NCI-H2227 treated with DMSO at 0.1 percent for 48 hours (cell line): ENCODE measurements at regions not wholly inside any gene's neighbourhood (a gene's known extent, or its start where the extent isn't known, plus 50 kb on each side); places are given as distances from the start of the nearest gene placed in this dataset.
A peak's percentile ranks its signal among the peaks of the same experiment; 100 is the strongest.

Source experiments
- DNase-seq: peaks from one replicate; lab custom pipeline; 2025; lab: John Stamatoyannopoulos, UW

DNA sequence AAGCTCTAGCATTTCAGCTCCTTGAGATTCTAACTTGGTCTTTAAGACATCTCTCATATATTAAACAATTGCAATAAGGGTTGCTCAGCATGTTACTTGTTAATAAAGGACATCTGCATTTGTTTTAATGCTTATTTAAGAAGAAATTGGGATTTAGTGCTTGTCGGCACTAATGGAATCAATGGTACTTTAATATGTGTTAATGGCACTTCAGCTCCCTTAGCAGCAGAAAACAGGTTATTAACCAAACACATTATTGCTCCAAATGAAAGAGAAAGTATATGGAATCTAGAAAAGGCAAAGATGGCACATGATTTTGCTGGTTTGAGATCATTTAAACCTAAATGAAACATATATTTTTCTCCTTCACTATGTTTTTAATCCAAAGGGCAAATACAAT is 137.3 kb upstream of the GOLIM4 start:
- DNase-seq, result no peak

DNA sequence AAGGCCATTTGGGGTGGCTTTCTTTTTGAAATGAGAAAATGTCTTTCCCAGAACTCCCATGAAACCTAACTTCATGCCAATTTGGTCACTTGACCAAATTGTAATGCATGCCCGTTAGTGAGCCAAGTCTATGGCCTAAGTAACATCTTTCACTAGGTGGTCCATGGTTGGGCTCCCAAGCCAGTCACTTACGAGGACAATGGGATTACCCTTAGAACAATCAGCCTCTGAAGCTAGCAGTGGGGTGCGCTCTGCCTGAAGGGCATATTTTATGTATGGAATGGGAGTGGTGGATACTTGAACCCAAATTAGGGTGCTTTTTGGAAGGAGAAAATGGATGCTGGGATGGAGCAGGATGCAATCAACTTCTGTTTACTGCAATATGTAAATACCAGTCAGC is 127.4 kb upstream of the GOLIM4 start:
- no peak for DNase-seq

DNA sequence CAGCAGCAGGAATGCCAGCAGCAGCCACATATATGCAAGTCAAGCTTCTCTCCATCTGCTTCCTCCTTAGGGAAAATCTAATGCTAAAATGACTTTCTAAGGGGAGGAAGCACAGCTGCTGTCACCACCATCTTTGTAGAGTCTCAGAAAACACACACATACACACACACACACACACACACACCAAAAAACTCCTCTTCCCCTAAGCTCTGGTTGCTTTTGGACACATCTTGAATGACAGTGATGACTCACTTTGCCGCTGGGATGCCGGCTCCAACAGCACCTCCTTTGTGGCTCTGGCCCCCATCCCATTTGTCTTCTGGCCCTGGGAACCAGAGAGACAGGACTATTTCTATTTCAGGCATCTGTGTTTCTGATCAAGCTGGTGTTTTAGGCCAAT is 124.8 kb upstream of the GOLIM4 start:
- DNase-seq, result no peak

DNA sequence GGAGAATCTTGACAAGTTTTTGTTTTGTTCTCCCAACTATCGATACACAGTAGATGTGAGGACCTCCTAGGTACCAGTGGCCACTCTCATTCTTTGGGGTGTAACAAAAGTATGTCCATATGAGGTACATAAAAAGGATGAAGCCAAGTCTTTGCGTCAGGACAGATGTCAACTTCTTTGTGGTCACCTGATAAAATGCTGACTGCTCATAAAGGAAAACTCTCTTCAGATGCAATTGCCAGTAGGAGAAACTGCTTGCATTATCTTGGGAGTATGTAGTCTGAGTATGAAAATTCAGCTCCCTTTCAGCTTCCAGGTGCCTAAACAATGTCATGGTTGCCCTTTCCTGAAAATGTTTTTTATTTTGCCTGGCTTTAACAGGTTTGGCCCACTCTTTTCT is 123.8 kb upstream of the GOLIM4 start:
- DNase-seq, result no peak

DNA sequence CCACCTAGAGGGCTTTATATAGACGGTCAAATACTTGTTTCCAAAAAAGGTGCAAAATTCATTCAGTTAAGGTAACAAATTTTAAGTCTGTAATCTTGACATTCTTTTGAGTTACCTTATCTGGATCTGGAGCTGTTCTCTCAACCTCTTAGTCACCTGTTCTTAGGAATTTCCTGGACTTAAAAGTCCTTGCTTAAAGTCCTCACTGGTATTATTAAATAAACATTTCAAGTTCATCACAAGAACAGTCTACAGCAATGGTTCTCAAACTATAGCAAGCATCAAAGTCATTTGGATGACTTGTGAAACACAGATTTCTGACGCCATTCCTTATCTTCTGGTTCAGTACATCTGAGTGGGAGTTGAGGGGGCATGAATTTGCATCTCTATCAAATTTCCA is 122.9 kb upstream of the GOLIM4 start:
- DNase-seq, result no peak

DNA sequence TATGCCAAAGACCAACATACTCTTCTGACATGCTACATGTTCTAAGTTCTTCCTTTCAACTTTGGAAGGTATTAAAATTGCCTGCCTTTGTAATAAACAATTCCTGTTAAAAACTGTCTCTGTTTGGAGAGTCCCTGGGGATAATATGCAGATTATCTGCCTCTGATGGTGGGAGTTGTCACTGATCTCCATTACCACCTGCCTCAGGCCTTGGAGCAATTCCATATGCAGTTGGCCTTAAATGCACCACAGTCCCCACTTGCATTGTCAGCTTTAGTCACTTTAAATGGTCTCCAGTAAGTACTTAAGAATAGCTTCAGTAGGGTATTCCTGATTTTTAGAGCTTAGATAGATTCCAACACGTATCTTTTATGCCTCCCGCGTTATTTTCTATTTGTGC is 121.1 kb upstream of the GOLIM4 start:
- no peak for DNase-seq

DNA sequence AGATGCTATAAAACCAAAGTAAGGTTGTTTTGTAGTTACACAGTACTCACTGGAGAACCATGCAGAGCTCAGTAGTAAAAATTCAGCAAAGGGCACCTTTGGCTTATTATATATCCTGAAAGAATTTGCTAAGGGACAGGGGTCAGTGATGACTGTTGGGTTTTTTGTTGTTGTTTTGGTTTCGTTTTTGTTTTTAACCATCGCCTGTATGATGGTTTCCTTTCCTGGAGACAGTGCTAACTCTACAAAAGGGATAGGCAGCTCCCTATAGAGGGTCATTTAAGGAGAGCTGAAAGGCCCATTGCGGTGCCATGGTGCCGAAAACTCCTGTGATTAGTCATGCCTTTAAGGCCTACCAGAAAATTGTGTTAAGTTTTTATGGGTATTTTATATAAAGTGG is 118.2 kb upstream of the GOLIM4 start:
- DNase-seq, result no peak

DNA sequence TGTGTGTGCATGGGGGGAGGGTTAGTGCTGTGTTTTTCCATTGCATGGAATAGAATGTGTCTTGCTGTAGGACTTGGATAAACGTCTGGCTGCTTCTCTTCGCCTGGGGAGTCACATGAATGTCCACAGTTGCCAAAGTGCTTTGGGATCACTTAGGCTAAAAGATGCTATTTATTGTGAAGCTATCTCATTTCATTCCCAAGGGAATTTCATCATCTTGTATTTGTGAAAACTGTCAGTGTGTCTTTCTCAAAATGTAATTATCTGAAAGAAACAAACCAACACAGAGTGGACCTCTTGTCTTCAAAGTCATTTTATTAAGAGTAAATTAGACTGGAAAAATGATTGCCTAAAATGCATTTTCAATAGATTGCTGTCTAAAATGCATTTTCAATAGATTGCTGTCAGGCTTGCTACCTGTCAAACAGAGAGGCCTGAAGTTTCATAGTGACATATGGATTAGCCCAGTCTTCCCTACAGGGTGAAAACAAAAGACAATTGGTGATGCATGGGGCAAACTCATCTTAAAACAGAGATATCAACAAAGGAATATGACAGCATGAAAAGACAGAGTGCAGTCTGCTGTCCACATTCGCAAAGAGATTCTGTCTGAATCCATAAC is 117.1 kb upstream of the GOLIM4 start:
- DNase-seq, result peak; percentile 31

DNA sequence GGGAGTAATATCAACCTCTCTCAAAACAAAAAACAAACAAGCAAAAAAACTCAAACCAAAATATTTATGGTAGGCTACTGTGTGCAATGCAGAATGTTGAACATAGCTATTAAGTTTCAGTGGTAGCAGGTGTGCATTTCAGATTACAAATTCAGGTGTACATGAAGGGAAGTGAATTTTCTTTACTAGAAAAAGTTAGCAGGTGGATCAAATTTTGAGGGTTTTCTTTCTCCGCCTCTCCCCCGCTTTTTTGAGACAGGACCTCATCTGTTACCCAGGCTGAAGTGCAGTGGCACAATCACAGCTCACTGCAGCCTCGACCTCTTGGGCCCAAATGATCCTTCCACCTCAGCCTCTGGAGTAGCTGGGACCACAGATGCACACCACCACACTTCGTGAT is 109.7 kb upstream of the GOLIM4 start:
- no peak for DNase-seq

DNA sequence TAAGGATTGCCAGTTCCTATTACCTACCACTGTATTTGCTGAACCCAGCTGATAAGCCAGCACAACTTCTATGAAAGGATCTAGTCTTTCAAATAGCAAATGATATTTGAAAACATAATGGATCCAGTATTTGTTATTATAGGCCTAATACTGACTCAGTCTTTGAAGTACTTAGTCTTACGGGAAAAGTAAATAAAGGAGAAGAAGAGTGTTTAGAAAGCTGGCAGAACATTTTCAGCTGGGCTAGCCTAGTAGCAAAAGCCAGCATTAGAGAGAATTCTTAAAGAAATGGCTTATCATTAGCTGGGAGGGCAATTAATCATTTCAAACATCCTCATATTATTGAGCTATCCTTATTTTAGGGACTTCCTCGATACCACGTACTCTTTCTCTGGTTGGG is 101.4 kb upstream of the GOLIM4 start:
- no peak for DNase-seq

DNA sequence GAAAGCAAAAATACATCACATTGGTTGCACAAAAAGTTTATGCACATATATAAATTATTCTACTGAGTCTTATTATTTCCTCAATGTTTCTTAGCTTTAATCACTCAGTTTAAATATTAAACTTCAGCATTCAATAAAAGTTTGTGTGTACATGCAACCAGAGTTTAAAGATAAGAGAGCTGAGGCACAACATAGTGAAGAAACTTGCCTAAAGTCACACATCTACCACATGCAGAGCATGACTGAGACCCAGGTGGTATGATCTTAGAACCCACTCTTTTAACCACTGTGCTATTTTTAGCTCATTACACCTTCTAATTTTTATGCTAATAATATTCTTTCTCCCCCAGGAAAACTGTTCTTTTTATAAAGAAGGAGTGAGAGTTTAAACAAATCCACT is 96.1 kb upstream of the GOLIM4 start:
- no peak for DNase-seq

DNA sequence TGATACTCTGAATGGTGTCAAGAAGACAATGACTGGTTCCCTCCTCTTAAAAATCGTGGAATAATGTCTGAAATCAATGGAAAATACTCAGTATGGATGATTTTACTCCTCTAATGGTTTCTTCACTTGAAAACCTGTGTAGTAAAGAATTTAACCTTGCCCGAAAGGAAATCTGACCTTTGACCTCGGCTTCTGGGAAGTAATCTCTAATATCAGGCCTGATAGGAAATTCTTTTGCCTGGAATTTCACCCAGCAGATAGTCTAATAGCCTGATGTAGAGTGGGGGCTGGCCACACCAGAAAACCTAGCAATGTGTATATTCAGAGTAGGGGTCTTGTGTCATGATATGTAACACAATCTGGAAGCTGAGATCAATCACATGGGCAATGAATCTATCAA is 91.5 kb upstream of the GOLIM4 start:
- DNase-seq, result no peak

DNA sequence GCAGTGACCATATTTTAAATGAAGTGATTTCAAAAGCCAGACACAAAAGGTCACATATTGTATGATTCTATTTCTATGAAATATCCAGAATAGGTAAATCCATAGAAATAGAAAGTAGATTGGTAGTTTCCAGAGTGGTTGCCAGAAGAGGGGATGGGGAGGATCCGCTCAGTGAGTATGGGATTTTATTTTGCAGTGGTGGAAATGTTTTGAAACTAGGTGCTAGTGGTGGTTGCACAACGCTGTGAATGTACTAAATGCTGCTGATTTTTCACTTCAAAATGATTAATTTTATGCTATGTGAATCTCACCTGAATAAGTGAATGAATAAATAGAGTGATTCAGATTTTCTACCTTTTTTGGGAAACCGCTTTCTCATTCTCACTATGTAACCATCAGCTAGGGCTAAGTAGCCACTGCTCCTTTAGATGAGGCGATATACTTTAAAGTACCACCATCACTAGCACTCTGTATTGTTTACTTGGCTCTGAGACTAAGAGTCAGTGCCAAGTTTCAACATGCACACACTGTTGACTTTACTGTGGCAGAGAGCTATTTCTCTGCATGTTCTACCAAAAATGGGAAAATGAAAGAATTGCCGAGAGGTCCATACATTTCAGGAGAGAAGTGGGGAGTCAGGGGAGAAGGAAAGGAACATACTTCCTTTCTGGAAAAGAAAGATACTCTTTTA is 90.7 kb upstream of the GOLIM4 start:
- DNase-seq, result no peak

DNA sequence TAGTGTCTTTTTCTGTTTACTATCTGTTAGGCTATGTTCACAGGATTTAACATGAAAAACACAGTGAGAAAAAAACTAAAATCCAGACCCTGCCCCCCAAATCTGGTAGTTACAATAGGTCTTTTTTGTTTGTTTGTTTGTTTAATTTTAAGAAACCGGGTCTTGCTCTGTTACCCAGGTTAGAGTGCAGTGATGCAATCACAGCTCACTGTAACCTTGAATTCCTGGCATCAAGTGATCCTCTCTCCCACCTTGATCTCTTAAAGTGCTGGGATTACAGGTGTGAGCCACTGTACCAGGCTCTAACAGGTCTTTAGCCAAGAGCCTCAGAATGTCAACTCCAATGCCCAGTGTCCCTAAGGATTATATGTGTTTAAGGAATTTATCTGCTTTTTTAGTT is 88.0 kb upstream of the GOLIM4 start:
- no peak for DNase-seq

DNA sequence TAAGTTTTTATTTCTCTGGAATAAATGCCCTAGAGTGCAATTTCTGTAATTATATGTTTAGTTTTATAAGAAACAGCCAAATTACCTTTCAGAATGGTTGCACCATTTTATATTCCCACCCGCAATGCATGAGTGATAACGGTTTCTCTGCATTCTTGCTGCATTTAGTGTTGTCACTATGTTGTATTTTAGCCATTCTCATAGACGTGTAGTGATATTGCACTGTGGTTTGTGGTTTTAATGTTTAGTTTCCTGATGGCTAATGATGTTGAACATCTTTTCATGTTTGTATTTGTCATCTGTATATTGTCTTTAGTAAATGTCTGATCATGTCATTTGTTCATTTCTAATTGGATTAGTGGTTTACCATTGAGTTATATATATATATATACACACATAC is 73.0 kb upstream of the GOLIM4 start:
- no peak for DNase-seq

DNA sequence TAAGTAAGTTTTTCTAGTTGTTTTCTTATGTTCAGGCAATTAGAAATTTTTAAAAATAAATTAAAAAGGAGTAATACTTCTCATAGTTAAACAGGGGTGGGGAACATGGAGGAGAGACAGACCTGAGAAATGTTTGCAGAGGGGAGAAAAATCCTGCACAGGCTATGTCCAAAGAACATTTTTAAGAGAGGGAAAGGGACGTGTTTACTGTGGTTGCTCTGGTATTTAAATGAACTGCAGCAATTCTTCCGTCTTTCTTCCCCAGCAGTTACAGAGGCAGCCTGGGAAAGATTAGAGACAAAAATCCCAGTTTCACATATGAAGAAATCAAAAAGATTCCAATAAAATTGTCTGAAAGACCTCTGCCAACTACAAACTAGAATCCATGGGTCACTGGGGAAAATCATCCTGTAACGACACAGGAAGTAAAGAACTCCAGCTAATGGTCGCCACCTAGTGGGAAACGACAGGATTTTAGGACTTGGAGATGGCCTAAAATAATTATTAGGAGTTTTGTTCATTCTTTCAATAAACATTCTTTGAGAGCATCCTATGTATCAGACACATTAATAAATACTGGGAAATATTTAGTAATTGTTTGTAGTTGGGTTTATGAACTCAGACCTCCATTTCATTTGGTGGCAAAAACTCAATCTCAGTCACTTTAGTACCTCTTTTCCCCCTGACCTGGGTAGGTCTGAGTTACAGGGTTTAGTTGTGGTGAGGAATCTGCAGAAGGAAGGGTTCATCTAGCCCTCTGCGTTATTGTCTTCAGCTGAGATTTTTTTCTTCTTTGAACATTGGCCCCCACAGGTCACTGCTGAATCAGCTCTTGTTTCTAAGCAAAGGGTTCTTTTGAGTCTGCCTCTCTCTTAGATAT is 69.9 kb upstream of the GOLIM4 start:
- DNase-seq, result peak; percentile 52

DNA sequence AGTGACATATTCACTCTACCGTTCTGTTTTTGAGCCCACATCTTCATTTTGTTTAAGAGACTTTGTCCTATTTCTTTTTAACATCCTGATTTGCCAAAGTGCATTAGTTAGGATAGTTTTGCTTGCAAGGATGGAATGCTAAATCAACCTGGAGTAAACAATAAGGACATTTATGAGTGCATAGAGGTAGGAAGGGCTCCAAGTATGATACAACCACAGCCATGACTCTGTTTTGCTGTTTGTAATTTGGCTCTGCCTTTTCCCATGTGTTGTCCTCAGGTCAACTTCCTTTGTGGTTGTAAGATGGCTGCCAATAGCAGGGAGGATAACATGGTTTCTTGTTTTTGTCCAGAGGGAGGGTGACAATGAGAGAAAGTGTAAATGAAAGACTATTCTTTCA is 66.4 kb upstream of the GOLIM4 start:
- DNase-seq, result no peak

DNA sequence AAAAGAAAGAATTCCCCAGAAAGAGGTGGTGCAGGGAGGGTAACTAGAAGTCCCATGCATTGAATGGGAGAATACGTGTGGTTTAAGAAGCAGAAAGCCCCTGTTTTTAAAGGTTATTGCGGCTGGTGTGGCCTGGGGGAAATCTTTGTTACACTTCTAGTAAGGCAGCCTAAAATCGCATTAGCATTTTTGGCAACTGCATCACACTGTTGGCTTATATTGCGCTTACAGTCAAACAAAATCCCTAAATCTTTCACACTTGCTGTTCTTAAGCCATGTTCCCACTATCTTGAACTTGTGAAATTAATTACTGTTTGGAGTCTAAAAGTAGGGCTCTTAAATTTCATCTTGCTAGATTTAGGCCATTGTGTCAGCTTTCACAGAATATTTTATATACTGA is 66.0 kb upstream of the GOLIM4 start:
- no peak for DNase-seq

DNA sequence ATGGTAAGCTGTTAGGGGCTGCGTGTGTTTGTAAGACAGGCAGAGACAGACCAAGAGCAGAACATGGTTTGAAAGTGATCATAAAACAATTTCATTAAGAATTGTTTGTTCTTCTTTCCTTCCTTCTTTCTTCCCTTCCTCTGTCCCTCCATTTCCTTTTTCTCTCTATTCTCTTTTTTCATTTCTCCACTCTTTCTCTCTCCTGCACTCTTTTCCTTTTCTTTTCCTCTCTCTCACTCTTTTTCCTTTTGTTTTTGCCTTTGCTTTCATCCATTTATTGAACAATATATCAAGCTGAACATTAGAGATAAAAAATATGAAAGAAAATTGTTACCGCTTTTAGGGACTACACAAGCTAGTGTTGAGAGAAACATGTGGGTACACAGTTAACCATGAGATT is 62.2 kb upstream of the GOLIM4 start:
- DNase-seq, result no peak

DNA sequence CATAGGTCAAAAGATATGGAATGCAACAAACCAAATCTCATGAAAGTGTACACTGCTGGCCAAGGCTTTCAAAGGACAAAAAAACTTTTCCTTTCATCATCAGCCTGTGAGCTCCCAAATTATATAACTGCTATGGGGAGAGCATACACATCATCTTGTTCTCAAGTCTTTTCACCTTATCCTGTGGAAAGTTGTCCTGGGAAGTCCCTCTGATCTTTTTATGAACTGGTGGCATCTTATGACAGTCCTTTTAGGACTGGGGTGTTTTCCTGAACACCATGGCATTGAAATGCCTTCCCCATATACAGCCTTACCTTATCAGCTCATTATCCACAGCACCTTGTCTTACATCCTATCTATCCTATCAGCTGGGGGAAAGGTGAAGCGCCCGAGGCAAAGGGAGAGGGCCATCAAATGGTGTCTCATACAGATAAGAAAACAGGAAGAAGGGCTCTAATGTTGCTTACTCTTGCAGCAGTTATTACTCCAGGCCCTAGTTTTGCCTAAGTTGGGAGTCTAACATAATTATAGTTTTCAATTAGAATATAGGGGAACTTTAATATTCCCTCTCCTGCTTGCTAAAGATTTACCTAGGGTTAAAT is 61.5 kb upstream of the GOLIM4 start:
- DNase-seq, result no peak

DNA sequence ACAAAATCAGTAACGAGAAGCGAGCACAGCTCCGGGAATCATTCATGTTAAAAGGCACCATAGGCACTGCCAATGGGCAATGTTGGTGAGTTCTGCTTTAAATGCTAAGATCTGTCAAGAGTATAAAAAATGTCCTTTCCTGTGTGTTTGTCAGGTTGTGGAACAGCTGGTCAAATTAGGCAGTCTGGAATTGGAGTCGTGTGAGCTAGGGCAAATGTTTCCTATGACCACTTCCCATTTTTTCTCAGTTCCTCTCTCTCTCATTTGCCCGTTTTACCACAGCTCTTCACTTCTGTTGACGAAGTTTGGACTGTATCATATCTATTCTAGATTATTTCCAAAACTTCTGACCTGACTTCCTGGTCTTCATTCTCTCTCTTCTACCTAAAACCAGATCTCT is 60.8 kb upstream of the GOLIM4 start:
- no peak for DNase-seq

DNA sequence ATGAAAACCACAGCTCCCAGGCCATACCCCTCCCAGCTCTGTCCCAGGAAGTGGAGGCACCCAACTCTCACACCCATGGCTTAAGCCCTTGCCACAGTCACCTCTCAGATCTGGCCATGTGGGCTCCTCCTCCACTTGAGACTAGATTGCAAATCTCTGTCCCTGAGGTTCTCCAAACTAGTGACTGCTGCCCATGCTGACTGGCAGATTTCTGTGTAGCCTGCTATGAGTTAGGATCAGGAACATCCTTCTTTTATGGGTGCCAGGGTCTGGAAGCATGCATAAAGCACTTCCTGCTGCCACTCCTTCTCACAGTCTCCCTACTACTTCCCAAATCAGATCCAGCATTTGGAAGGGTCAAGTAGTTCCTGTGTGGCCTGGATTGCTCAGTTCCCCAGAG is 59.6 kb upstream of the GOLIM4 start:
- no peak for DNase-seq

DNA sequence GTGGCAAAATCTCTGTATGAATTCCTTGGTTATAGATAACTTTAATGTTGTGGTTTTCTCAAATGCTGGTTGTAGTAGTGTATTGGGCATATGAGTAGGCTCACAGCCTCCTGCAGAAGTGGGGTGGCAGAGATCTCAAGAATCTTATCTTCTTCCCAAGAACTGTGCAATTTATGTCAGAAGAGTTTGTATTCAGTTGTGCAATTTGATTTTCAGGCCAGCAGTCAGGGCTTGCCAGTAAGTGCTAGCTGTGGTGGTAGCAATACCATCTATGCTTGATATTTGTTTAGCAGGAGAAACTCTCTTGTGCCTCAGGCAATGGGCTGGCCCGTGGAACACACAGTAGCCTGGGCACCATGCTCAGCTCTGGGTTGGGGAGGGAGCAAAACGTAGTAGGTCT is 58.4 kb upstream of the GOLIM4 start:
- DNase-seq, result no peak
